GM12892 (cell line): ENCODE measurements at regions not wholly inside any gene's neighbourhood (a gene's known extent, or its start where the extent isn't known, plus 50 kb on each side); places are given as distances from the start of the nearest gene placed in this dataset.

Source experiments
- POLR2A ChIP-seq: IDR thresholded peaks from 2 replicates; pipeline ENCODE4 v1.6.1; 2011; ENCODE audit warnings: low read depth, low read length, control low read depth
- POLR2AphosphoS5 ChIP-seq: IDR thresholded peaks from 2 replicates; pipeline ENCODE4 v1.6.1; 2011; ENCODE audit warnings: low read depth, low read length, control low read depth
- TAF1 ChIP-seq: IDR thresholded peaks from 2 replicates; pipeline ENCODE4 v1.6.1; 2011; ENCODE audit warnings: low read depth, mild to moderate bottlenecking, control low read depth, low read length, borderline replicate concordance

GRCh38 chr12:87853448-87854003 lies 175.7 kb downstream of the C12orf50 start:
- TF ChIP-seq TAF1 (no peak), POLR2A (no peak), POLR2AphosphoS5 (no peak)
